DMS114 treated with DMSO at 0.1 percent for 48 hours (cell line): ENCODE measurements at regions not wholly inside any gene's neighbourhood (a gene's known extent, or its start where the extent isn't known, plus 50 kb on each side); places are given as distances from the start of the nearest gene placed in this dataset.

Experiments
- DNase-seq: peaks from one replicate; lab custom pipeline; 2025; ENCODE audit not compliant: unreplicated experiment; lab: John Stamatoyannopoulos, UW

DNA sequence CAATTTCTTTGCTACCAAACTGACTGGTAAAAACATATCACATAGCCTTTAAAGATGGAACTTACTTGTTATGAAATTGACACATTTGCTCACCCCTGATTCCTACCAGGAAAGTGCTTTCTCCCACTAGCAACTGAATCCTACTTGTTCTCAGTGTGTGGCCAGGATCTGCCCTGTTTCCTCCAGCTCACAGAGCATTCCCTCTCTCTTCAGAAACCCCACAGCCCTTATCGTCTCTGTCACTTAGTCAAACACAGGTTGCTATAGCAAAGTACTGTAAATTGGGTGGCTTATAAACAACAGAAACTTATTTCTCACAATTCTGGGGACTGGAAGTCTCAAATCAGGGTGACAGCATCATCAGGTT lies 265.2 kb upstream of the BOD1L1 start:
- no peak for DNase-seq

DNA sequence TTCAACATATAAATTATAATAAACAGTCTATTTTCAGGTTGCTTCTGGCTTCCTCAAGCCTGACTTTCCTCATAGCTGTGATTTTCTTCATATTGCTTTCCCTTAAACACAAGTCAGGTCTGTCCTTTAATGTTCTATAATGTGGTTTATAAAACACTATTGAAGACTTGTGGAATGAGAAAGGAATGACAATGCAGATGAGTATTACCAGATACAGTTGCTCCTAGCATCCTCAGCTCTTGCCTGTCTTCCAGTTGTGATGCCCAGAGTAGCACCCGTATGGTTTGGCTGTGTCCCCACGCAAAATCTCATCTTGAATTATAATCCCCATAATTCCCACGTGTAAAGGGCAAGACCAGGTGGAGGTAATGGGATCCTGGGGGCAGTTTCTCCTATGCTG lies 265.7 kb upstream of the BOD1L1 start:
- no peak for DNase-seq

- no peak for DNase-seq
These were observed 266.5 kb upstream of the BOD1L1 start for GRCh38 chr4:13893987-13894386.

DNA sequence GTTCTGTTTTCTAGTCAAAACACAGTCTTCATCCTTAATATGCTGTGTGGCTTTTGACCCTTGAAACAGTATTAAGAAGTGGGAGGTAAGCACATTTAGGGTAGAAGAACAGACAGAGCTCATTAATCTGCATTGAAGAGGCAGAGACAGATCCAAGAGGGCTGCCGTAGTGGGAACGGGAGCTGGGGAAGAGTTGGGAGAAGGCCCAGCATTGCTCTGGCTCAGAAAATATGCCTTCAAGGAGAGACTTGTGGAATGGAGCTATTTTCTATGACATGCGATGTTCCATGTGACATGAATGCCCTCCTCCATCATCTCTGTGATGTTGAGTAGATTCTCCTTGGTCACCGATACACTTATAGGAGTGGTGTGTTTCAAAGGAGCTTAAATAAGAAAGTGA lies 273.3 kb upstream of the BOD1L1 start:
- no peak for DNase-seq

DNA sequence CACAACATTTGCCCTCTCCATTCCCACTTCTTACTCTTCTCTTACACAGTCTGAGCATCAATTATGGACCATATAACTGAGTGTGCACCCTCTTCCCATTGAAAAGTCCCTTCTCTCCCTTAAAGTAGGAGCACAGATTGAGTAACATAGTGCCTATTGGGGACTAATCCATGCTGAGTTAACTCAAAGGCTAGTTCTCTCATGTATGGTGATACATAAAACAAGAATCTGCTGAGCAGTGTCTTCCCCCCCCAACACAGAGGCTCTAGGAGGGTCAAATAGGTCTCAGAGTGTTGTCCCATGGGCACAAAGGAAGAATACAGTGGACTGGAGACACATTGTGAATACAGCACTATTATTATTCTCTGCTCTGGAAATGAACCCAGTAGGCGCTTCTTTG lies 274.6 kb upstream of the BOD1L1 start:
- DNase-seq = no peak

DNA sequence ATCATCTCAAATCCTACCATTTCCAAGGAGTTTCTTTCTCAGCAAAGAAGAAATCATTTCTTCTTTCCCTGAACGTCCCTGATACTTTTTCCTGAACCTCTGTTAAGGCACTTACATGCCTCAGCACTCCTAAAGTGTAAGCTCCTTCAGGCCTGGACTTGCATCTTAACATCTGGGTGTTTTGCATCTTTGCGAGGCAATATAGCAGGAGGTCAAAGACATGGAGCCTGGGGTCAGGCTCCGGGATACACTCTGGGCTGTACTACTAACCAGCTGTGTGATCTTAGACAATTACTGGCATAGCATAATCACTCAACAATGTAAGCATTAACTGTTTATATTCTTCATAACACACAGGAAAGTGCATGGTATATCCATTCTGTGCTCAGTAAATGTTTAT lies 275.5 kb upstream of the BOD1L1 start:
- no peak for DNase-seq

DNA sequence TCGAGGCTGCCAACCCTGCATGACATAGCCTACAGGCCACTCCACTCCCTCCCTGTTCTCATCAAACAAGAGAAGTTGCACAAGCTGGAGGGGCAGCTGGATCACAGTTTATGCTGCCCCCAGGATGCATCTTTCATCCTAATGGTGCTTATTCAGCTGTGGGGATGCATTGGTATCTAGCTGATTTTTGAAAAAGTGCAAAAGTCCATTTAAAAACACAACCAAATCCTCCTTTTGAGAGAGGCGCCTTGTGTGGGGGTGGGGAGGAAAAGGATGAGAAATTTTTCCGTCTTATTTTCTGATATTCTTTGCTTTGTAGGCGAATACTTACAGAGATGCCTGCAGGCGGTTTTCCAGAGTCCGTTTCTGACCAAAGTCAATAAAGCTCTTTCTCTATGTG lies 276.4 kb upstream of the BOD1L1 start:
- no peak for DNase-seq

DNA sequence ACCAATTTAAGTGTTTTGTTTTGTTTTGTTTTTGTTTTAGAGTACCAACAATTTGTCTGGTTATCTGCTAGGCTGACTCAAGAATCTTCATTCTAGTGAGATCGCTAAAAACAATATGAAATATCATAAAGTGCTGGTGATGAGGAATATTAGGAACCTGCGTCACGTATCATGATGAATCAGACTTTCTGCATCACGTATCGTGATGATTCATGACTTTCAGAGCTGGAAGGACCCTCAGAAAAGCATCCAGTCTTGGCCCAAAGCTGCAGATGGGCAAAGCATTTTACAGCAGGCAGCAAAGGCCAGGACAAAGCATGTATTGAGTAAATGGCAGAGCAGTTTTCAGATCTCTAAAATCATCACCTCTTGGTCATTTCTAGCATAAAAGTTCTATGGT lies 278.0 kb upstream of the BOD1L1 start:
- no peak for DNase-seq

DNA sequence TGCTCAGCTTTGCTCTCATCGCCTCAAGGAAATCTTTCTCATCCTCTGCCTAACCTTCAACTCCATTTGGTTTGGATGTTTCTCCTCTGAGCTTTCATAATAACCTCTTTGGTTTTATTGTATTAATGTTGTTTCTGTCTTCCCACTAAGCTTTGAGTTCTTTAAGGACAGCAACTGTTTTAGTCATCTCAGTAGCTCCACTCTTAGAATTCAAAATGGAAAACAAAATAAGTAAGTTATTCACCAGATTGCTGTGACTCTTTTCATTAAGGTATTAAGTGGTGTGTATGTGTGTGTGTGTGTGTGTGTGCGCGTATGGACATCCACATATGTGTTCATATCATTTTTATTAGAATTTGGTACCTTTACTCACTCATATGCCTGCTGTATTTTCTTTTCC lies 279.2 kb upstream of the BOD1L1 start:
- no peak for DNase-seq

GRCh38 chr4:13907255-13907751 lies 279.8 kb upstream of the BOD1L1 start:
- DNase-seq = no peak

DNA sequence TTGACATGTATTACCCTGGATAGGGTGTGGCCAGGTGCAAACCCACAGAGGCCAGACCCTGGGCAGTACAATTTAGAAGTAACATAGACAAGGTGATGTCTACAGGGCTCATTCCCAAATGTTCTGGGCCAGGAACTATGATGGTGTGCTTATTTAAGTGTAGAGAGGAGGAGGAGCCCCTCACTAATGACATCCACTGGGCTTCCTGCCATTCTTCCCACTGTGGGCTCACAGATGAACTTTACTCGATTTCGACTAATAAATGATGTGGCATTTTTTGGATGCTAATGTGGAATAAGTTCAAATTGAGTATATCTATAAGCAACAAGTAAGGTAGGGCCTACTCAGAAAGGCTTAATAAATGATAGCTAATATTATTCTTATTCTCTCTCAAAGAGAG lies 280.9 kb upstream of the BOD1L1 start:
- no peak for DNase-seq

GRCh38 chr4:13910556-13910955 lies 283.0 kb upstream of the BOD1L1 start:
- no peak for DNase-seq

DNA sequence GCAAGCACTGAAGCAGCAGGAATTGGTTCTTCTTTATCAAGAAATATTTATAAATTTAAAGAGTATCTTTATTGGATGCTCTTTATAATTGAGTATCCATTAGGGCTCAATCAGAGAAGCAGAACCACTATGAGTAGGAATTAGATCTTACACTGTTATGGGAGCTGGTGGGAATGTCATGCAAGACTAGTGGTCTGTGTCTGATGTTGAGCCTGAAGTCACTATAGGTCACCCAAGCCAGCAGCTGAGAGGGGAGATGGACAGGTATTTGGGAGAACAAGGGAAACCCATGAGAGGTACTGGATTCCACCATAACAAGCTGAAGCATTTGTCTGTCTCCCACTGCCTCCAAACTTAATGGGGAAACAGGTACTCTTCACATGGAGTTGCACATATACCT lies 283.7 kb upstream of the BOD1L1 start:
- no peak for DNase-seq

DNA sequence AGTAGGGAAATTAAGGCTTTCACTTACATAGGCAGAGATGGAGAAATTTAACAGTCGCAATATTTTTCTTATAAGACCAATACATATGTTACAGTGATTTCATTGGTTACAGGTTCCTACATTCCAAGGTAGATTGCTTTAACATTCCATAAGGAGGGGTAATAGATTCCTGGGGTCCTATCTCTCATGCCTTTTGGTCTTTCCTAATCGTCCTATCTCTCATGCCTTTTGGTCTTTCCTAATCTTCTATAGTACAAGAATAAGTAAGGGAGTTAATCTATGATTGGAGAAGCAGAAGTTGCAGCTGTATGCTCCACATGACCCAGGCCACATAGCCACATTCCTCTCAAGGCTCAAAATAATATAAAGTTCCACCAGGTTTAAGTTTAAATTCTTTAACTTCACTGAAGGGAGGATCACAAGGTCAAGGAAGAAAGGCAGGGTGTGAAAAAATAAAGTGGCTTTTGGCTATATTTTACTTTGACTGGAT lies 285.0 kb upstream of the BOD1L1 start:
- no peak for DNase-seq

DNA sequence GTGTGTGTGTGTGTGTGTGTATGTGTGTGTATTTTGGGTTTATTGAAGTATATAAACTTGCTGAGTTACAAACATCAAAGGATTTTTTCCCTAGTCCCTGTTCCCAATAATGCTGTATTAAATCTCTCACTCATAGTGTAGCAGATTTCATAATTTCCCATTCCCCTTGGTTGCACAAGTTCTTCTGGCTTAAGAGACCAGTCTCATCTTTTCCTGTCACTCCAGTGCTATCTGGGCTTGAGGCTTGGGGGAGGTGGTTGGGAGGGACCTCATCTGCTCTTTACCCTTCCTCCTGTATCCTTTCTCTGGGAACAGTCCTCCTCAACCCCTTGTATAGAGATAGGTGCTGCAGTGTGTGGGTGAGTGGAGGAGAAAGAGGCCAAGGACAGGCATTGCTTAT lies 285.4 kb upstream of the BOD1L1 start:
- no peak for DNase-seq

DNA sequence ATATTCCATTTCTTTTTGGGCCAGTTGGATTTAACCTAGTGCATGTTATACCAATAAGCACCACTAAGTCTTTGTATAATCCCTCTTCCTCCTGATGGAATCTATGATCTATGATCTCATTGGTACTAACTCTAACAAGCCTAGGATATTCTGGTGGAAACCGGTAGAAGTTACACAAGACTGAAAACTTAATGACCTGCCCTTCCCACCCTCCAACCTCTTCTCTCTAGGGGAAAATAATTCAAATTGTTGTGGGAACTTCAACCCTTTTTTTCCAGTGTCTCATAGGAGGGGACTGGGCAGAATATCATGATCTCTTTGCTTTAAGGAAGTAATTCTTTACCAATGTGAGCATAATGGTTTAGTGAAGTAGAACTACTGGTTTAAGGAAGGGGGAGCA lies 289.5 kb upstream of the BOD1L1 start:
- no peak for DNase-seq

GRCh38 chr4:13918110-13918509 lies 290.6 kb upstream of the BOD1L1 start:
- DNase-seq = no peak

DNA sequence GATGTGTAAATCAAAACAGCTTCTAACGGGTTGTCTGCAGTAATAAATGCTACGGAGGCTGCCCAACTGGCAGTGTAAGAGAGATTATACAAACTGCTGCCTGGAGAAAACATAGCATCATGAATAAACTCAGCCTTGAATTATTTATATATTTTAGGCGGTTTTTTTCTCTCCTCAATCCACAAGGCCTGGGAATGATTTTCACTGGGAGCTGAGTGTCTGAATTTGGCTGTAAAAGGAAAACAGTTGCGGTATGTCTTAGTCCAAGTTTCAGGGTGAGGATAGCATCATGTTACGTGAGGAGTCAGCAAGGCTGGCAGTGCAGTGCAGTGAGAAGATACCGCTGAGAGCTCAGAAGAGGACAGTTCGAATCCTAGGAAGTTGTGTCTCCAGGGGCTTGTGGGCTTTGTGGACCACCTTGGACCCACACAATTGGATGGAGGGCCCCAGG lies 291.5 kb upstream of the BOD1L1 start:
- no peak for DNase-seq

- no peak for DNase-seq
These were observed 292.8 kb upstream of the BOD1L1 start for GRCh38 chr4:13920111-13920875.

DNA sequence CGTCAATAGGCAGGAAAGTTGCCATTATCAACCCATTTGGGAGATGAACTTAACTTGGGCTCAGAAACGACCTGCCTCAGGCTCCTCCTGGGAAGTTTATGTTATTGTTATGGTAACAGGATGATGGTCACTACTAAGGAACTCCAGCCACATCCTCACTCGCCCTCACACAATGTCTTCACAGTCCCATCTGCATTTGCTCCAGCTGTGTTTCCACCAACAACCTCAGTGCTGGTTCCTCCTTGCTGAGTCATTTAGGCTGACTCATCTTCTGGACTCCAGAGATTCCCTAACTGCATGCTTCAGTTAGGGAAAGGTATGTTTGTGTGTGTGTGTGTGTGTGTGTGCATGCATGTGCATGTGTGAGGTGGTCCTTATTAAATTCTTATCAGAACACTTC lies 293.4 kb upstream of the BOD1L1 start:
- DNase-seq = no peak

- no peak for DNase-seq
These were observed 294.3 kb upstream of the BOD1L1 start for GRCh38 chr4:13921805-13922204.

DNA sequence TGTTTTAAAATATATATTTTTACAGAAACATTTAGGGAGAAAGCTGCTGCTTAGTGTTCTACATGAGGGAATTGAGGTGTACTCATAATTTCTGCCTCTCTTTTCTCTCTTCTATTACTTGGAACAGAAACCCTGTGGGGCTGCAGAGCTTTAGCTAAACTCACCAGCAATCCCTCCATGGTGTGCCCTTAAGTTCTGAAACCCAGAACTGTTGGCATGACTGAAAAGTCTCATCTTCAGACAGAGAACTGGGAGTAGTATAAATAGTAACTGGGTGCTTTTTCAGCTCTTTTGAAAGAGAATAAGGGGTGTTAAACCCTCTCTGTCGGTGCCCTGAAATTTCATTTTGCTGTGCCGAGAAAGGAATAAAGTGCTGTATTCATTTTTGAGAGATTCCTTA lies 294.9 kb upstream of the BOD1L1 start:
- no peak for DNase-seq
